PC-3 (cell line): ENCODE measurements at regions not wholly inside any gene's neighbourhood (a gene's known extent, or its start where the extent isn't known, plus 50 kb on each side); places are given as distances from the start of the nearest gene placed in this dataset.

ENCODE experiments used
- ATAC-seq: fragments of 200-7000 bp; cut with Tn5 transposase; 2 replicates; pipeline ENCODE4 v1.9.1; 2020; ENCODE audit warnings: mild to moderate bottlenecking, moderate library complexity
- BruUV-seq: library from RNA; stranded (reverse); fragments of 400-500 nt; replicated peaks from 2 replicates; lab custom pipeline; 2021; lab: Mats Ljungman, UMichigan
- CTCF ChIA-PET: fragments of 300-600 bp; sonication (Branson Sonifier 250); formaldehyde crosslinking; loops from one replicate; lab custom pipeline; 2022; ENCODE audit warnings: antibody characterized with exemption; lab: Charles Lee
- POLR2A ChIA-PET: fragments of 300-600 bp; sonication (Branson Sonifier 250); formaldehyde crosslinking; loops from one replicate; lab custom pipeline; 2022; ENCODE audit warnings: antibody characterized with exemption; ENCODE audit not compliant: unreplicated experiment; lab: Charles Lee
- DNase-seq: peaks from one replicate; pipeline ENCODE4 v3.0.0-alpha.2; 2015
- H2AFZ ChIP-seq: fragments of 300-600 bp; sonication (generic); 2 replicates; pipeline ENCODE4 v1.6.0; 2016; ENCODE audit warnings: antibody characterized with exemption, low read length
- H3F3A ChIP-seq: fragments of 300-600 bp; sonication (generic); one replicate; pipeline ENCODE4 v1.6.0; 2017; ENCODE audit warnings: antibody characterized with exemption, low read length, control low read depth, mild to moderate bottlenecking; ENCODE audit not compliant: unreplicated experiment
- H3K27ac ChIP-seq: fragments of 300-600 bp; sonication (generic); 2 replicates; pipeline ENCODE4 v1.5.1; 2016; ENCODE audit warnings: mild to moderate bottlenecking, low read length
- H3K27me3 ChIP-seq: fragments of 300-600 bp; sonication (generic); 2 replicates; pipeline ENCODE4 v1.6.1; 2016; ENCODE audit warnings: low read length, mixed read lengths
- H3K36me3 ChIP-seq: fragments of 300-600 bp; sonication (generic); 2 replicates; pipeline ENCODE4 v1.6.1; 2016; ENCODE audit warnings: low read depth, mixed run types, low read length, mixed read lengths
- H3K4me1 ChIP-seq: fragments of 300-600 bp; sonication (generic); 2 replicates; pipeline ENCODE4 v1.5.1; 2016; ENCODE audit warnings: low read length; ENCODE audit not compliant: insufficient read depth
- H3K4me2 ChIP-seq: fragments of 300-600 bp; sonication (generic); 2 replicates; pipeline ENCODE4 v1.6.0; 2016; ENCODE audit warnings: low read length
- H3K4me3 ChIP-seq: fragments of 300-600 bp; sonication (generic); 2 replicates; pipeline ENCODE4 v1.5.1; 2016; ENCODE audit warnings: mild to moderate bottlenecking, low read length, mixed read lengths
- H3K79me2 ChIP-seq: fragments of 300-600 bp; sonication (generic); 2 replicates; pipeline ENCODE4 v1.6.1; 2017; ENCODE audit warnings: low read length, mixed read lengths
- H3K9ac ChIP-seq: fragments of 300-600 bp; sonication (generic); 2 replicates; pipeline ENCODE4 v1.6.0; 2016; ENCODE audit warnings: mild to moderate bottlenecking, low read length
- H3K9me2 ChIP-seq: fragments of 300-600 bp; sonication (generic); replicated peaks from 2 replicates; pipeline ENCODE4 v1.6.1; 2016; ENCODE audit warnings: mixed run types, low read length, mixed read lengths
- H3K9me3 ChIP-seq: fragments of 300-600 bp; sonication (generic); 2 replicates; pipeline ENCODE4 v1.6.1; 2016; ENCODE audit warnings: low read length, mixed read lengths
- H4K20me1 ChIP-seq: fragments of 300-600 bp; sonication (generic); 2 replicates; pipeline ENCODE4 v1.6.1; 2016; ENCODE audit warnings: low read length, mixed read lengths
- CTCF ChIP-seq: fragments of 300-600 bp; sonication (generic); conservative IDR thresholded peaks from 2 replicates; pipeline ENCODE4 v1.5.1; 2017; ENCODE audit warnings: antibody characterized with exemption, low read depth, mild to moderate bottlenecking, low read length
- EZH2 ChIP-seq: fragments of 300-600 bp; sonication (generic); IDR thresholded peaks from one replicate; pipeline ENCODE4 v1.6.1; 2017; ENCODE audit warnings: antibody characterized with exemption, mild to moderate bottlenecking, low read length; ENCODE audit not compliant: unreplicated experiment
- EZH2phosphoT487 ChIP-seq: fragments of 300-600 bp; sonication (generic); IDR thresholded peaks from 2 replicates; pipeline ENCODE4 v1.6.1; 2018; ENCODE audit warnings: mild to moderate bottlenecking, antibody characterized with exemption, low read length, borderline replicate concordance
- intact Hi-C: fragments of 100-400 bp; cut with micrococcal nuclease; formaldehyde crosslinking; loops from 2 replicates; pipeline ENCODE4 v1.9.0; 2023

DNA sequence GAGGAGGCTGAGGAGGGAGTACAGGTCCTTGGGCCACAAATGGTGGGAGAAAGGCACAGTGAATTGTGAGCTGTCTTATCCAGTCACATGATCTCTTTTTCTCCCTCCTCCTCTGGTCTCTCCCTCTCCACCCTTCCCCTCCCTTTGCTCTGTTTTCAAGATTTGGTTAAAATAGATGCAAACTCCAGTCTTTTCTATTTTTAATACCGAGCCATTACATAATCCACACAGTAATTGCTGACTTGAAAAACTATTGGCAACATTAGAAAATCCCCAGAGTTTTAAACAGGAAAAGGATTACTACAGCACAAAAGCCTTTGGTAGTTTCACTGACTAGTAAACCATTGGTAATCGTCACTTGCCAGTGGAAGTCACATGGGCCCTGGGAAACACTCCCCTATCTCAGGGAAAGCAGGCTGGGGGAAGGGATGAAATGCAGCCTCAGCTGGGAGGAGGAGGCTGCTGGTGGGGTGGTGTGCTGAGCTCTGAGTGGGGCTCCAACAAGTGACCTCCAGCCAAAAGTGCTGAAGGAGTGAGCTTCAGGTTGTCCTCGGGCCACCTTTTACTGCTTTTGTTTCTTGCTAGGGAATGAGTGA is 57.4 kb upstream of the PCBP1 start:
- ATAC-seq (no peak), DNase-seq (no peak)
- intact Hi-C loops: no loop called here
- Histone ChIP-seq H2AFZ (0 out of 2 replicates have a peak overlapping the region, but pooled peaks have one; percentile 7), H3F3A (no peaks in the 10 kb centered on the region), H3K4me1 (no peaks in the 10 kb centered on the region), H3K4me2 (no peak overlapping the region), H4K20me1 (no peaks in the 10 kb centered on the region), H3K27me3 (no peaks in the 10 kb centered on the region), H3K9ac (no peak overlapping the region), H3K27ac (no peak overlapping the region), H3K9me2 (no peaks in the 10 kb centered on the region), H3K9me3 (no peaks in the 10 kb centered on the region), H3K36me3 (no peaks in the 10 kb centered on the region), H3K4me3 (no peak overlapping the region), H3K79me2 (no peaks in the 10 kb centered on the region)
- no TSS peak for BruUV-seq
- TF ChIP-seq EZH2phosphoT487 (no peak), EZH2 (no peak), CTCF (no peak)
- CTCF ChIA-PET: no interaction called here
- POLR2A ChIA-PET: no interaction called here

DNA sequence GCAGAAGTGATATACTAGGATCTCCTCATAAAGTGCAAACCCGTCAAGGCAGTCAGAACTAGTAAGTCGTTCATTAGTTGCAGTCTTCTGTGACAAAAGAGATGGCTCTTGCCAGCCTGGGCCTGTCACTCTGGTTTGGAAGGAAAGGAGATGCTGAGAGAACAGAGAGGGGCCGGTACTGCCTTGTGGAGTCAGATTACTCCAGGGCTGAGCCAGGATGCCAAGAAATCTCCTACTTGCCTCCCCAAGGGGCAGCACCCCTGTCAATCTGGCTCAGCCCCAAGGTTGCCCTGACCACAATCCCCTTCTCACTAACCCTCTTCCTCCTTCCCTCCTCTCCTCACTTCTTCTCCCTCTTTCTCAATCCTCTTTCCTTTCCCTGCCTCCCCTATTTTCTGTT is 62.9 kb upstream of the ASPRV1 start:
- intact Hi-C loops: no loop called here
- Histone ChIP-seq H3K36me3 (no peaks in the 10 kb centered on the region), H4K20me1 (no peaks in the 10 kb centered on the region), H3K79me2 (no peaks in the 10 kb centered on the region), H3K9ac (no peak overlapping the region), H3K4me1 (no peaks in the 10 kb centered on the region), H3K9me3 (no peaks in the 10 kb centered on the region), H3K27ac (no peak overlapping the region), H3K4me2 (no peak overlapping the region), H2AFZ (no peak overlapping the region), H3K9me2 (no peaks in the 10 kb centered on the region), H3K4me3 (no peak overlapping the region), H3K27me3 (no peaks in the 10 kb centered on the region), H3F3A (no peaks in the 10 kb centered on the region)
- ATAC-seq (no peak), DNase-seq (no peak)
- BruUV-seq: no TSS peak
- TF ChIP-seq CTCF (no peak), EZH2phosphoT487 (no peak), EZH2 (no peak)
- CTCF ChIA-PET: no interaction called here
- POLR2A ChIA-PET: no interaction called here

DNA sequence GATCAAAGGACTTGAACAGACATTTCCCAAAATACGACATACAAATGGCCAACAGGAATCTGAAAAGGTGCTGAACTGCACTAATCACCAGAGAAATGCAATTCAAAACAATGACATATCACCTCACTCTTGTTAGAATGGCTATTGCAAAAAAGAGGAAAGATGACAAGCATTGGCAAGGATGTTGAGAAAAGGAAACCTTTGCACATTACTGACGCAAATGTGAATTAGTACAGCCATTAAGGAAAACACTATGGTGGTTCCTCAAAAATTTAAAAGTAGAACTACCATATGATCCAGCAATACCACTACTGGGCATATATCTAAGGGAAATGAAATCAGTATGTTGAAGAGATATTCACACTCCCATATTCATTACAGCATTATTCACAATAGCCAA is 57.7 kb upstream of the ASPRV1 start:
- Histone ChIP-seq H3F3A (no peaks in the 10 kb centered on the region), H3K36me3 (no peaks in the 10 kb centered on the region), H3K9me2 (no peaks in the 10 kb centered on the region), H3K9me3 (no peaks in the 10 kb centered on the region), H4K20me1 (no peaks in the 10 kb centered on the region), H3K4me1 (no peaks in the 10 kb centered on the region), H3K4me2 (no peak overlapping the region), H3K27ac (no peak overlapping the region), H3K27me3 (no peaks in the 10 kb centered on the region), H3K79me2 (no peaks in the 10 kb centered on the region), H3K4me3 (no peak overlapping the region), H3K9ac (no peak overlapping the region), H2AFZ (no peak overlapping the region)
- DNase-seq (no peak), ATAC-seq (no peak)
- POLR2A ChIA-PET: no interaction called here
- no TSS peak for BruUV-seq
- no peak for TF ChIP-seq CTCF
- TF ChIP-seq EZH2phosphoT487: no peak
- no peak for TF ChIP-seq EZH2
- CTCF ChIA-PET: no interaction called here
- intact Hi-C loops: no loop called here
